Upper lobe of left lung (tissue), 4 donors: ENCODE measurements at regions not wholly inside any gene's neighbourhood (a gene's known extent, or its start where the extent isn't known, plus 50 kb on each side); places are given as distances from the start of the nearest gene placed in this dataset.

Experiments
- EP300 ChIP-seq, 4 donors: sonication (generic); formaldehyde crosslinking; IDR thresholded peaks; one replicate each; pipeline ENCODE4 v1.5.1; 2017; ENCODE audit warnings: antibody characterized with exemption in 4 of 4, control low read depth in 2 of 4
- POLR2A ChIP-seq, 4 donors: fragments of 450-650 bp; IDR thresholded peaks; one replicate each; pipeline ENCODE4 v1.5.1; 2016 to 2017; ENCODE audit warnings: antibody characterized with exemption in 4 of 4, mild to moderate bottlenecking in 2 of 4
- POLR2AphosphoS5 ChIP-seq, 2 donors: sonication (generic); formaldehyde crosslinking; IDR thresholded peaks; one replicate each; pipeline ENCODE4 v1.5.1; 2017; ENCODE audit warnings: antibody characterized with exemption in 2 of 2
- TF ChIP-seq, protein P1 (sequence below), 6 experiments: fragments of 450-650 bp in 4 of 6; fragments of 200-600 bp in 2 of 6; sonication (generic) in 2 of 6; IDR thresholded peaks; one replicate each; pipeline ENCODE4 v1.5.1; 2016 to 2019; ENCODE audit warnings: antibody characterized with exemption in 6 of 6

DNA sequence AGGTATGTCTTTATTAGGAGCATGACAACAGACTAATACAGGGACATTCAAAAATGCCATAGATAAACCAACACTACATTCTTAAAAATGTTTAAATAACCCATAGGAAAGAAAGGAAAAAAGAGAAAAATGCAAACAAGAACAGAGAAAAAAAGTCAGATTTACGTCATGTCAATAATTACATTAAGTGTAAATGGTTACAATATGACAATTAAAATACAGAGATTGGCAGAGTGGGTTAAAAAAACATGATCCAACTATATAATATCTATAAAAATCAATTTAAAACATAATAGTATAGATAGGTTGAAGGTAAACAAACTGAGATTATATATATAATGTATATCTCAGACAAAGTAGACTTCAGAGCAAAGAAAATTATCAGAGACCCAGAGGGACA, 255.8 kb downstream of the ANAPC1 start:
- TF ChIP-seq, protein P1, sequence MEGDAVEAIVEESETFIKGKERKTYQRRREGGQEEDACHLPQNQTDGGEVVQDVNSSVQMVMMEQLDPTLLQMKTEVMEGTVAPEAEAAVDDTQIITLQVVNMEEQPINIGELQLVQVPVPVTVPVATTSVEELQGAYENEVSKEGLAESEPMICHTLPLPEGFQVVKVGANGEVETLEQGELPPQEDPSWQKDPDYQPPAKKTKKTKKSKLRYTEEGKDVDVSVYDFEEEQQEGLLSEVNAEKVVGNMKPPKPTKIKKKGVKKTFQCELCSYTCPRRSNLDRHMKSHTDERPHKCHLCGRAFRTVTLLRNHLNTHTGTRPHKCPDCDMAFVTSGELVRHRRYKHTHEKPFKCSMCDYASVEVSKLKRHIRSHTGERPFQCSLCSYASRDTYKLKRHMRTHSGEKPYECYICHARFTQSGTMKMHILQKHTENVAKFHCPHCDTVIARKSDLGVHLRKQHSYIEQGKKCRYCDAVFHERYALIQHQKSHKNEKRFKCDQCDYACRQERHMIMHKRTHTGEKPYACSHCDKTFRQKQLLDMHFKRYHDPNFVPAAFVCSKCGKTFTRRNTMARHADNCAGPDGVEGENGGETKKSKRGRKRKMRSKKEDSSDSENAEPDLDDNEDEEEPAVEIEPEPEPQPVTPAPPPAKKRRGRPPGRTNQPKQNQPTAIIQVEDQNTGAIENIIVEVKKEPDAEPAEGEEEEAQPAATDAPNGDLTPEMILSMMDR (IDR thresholded peaks at IDR 0.05): no peak
- TF ChIP-seq POLR2A (IDR thresholded peaks at IDR 0.05) (no peak), POLR2AphosphoS5 (IDR thresholded peaks at IDR 0.05) (no peak), EP300 (IDR thresholded peaks at IDR 0.05) (no peak)
